NCI-H82 treated with DMSO at 0.1 percent for 48 hours (cell line): ENCODE measurements at regions not wholly inside any gene's neighbourhood (a gene's known extent, or its start where the extent isn't known, plus 50 kb on each side); places are given as distances from the start of the nearest gene placed in this dataset.
"Not testable (repeated sequence)": the region's sequence is repeated elsewhere in the genome, so short reads cannot be mapped to it uniquely, and the experiment has no call there.

Experiments used
- DNase-seq: peaks from one replicate; lab custom pipeline; 2025; ENCODE audit not compliant: unreplicated experiment; lab: John Stamatoyannopoulos, UW

- DNase-seq: no peak
Measured at GRCh38 chr2:223283771-223284170, 231.8 kb downstream of the KCNE4 start.

- no peak for DNase-seq
Measured at GRCh38 chr2:223285370-223286265, 233.6 kb downstream of the KCNE4 start.

- DNase-seq: no peak
Measured at GRCh38 chr2:223294756-223295155, 242.8 kb downstream of the KCNE4 start.

GRCh38 chr2:223297788-223298187, 245.8 kb downstream of the KCNE4 start:
- no peak for DNase-seq

GRCh38 chr2:223298329-223298728, 246.3 kb downstream of the KCNE4 start:
- not testable (repeated sequence) for DNase-seq

- no peak for DNase-seq
Measured at GRCh38 chr2:223300326-223300725, 248.3 kb downstream of the KCNE4 start.

GRCh38 chr2:223306371-223306770, 254.4 kb downstream of the KCNE4 start:
- no peak for DNase-seq

GRCh38 chr2:223311889-223312680, 260.1 kb downstream of the KCNE4 start:
- no peak for DNase-seq

- no peak for DNase-seq
Measured at GRCh38 chr2:223313101-223313500, 261.1 kb downstream of the KCNE4 start.

GRCh38 chr2:223314811-223315210, 262.8 kb downstream of the KCNE4 start:
- DNase-seq: no peak

- DNase-seq: no peak
Measured at GRCh38 chr2:223315813-223316212, 263.8 kb downstream of the KCNE4 start.

- no peak for DNase-seq
Measured at GRCh38 chr2:223316342-223316741, 264.4 kb downstream of the KCNE4 start.

- no peak for DNase-seq
Measured at GRCh38 chr2:223319601-223320000, 267.6 kb downstream of the KCNE4 start.

GRCh38 chr2:223324402-223324801, 272.4 kb downstream of the KCNE4 start:
- no peak for DNase-seq

GRCh38 chr2:223328578-223328977, 273.6 kb downstream of the SCG2 start:
- DNase-seq: no peak

- DNase-seq: not testable (repeated sequence)
Measured at GRCh38 chr2:223330747-223331146, 271.4 kb downstream of the SCG2 start.

- DNase-seq: no peak
Measured at GRCh38 chr2:223338016-223338415, 264.1 kb downstream of the SCG2 start.

GRCh38 chr2:223357076-223357475, 245.1 kb downstream of the SCG2 start:
- no peak for DNase-seq

- DNase-seq: no peak
Measured at GRCh38 chr2:223363085-223363484, 239.1 kb downstream of the SCG2 start.

- no peak for DNase-seq
Measured at GRCh38 chr2:223365158-223365679, 236.9 kb downstream of the SCG2 start.

GRCh38 chr2:223366566-223366965, 235.6 kb downstream of the SCG2 start:
- no peak for DNase-seq

GRCh38 chr2:223368481-223368880, 233.7 kb downstream of the SCG2 start:
- DNase-seq: no peak
